ENCODE measurements at regions not wholly inside any gene's neighbourhood (a gene's known extent, or its start where the extent isn't known, plus 50 kb on each side); places are given as distances from the start of the nearest gene placed in this dataset.

DNA sequence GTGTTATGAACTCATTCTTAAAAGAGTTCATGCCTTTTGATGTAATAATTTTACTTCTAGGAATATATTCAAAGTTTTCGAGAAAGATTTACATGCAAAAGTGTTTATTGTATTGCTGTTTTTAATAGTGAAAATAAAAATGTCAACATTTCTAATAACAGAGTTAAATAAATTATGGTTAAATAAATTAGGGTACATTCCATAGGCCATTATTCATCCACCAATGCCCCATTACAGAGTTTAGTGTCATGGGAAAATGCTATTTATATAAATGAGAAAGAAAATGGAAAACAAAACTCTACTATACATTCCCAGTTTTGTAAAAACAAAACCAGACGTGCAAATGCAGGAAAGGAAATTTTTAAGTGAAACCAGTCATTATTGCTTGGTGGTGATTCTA, 538.1 kb upstream of the TBL1XR1 start:
- TF ChIP-seq, protein P1, sequence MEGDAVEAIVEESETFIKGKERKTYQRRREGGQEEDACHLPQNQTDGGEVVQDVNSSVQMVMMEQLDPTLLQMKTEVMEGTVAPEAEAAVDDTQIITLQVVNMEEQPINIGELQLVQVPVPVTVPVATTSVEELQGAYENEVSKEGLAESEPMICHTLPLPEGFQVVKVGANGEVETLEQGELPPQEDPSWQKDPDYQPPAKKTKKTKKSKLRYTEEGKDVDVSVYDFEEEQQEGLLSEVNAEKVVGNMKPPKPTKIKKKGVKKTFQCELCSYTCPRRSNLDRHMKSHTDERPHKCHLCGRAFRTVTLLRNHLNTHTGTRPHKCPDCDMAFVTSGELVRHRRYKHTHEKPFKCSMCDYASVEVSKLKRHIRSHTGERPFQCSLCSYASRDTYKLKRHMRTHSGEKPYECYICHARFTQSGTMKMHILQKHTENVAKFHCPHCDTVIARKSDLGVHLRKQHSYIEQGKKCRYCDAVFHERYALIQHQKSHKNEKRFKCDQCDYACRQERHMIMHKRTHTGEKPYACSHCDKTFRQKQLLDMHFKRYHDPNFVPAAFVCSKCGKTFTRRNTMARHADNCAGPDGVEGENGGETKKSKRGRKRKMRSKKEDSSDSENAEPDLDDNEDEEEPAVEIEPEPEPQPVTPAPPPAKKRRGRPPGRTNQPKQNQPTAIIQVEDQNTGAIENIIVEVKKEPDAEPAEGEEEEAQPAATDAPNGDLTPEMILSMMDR (IDR thresholded peaks at IDR 0.05): no peak
- TF ChIP-seq POLR2A (IDR thresholded peaks at IDR 0.05): no peak
